ENCODE measurements at regions not wholly inside any gene's neighbourhood (a gene's known extent, or its start where the extent isn't known, plus 50 kb on each side); places are given as distances from the start of the nearest gene placed in this dataset.

DNA sequence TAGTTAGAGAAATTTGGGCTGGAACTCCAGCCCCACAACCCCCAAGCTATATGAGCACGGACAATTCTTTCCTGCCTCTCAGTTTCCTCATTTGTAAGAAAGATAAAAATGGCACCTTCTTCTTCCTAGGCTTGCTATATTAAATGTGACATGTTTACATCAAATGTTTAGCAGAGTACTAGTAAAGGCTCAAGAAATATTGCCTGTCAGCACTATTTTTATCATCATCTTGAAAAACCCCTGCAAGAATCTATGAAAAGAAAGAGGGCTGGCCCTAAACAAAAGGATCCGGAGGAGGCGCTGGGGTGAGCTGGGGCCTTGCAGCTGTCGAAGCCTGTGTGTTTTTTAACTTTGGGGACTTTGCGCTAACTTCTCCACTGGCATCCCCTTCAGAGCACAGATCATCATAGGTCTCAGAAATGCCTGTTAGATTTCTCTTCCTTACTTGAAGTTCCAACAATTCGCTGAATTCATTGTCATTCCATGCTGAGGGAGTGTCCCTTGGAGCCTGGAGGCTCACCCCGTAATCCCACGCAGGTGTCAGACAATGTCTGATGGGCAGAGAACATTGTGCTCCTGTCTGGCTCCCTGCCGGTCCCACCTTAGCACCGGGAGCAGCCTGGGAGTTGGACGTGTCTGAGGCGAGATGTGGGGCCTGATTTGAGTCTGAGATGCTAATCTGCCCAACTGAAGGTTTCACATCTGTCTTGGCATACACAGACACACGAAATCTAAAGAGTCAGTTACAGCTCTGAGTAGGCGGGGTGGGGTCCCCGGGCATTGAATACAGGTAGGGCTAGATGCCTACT, 206.8 kb downstream of the NUAK1 start:
- Mint-ChIP-seq H3K27ac (no peak overlapping the region), H3K27me3 (peaks cover 12% of the 10 kb centered on the region), H3K36me3 (ENCODE audit: low read depth) (no peaks in the 10 kb centered on the region), H3K4me1 (ENCODE audit: low read depth) (no peaks in the 10 kb centered on the region), H3K4me3 (no peak overlapping the region), H3K9me3 (no peaks in the 10 kb centered on the region)
- Histone ChIP-seq H3K4me3 (ENCODE audit: low read length) (no peak overlapping the region), H3K27ac (ENCODE audit: low read depth in 1 of 2, low read length in 2 of 2) (no peak overlapping the region), H3K36me3 (ENCODE audit: insufficient read depth, low read length) (no peaks in the 10 kb centered on the region), H3K9me3 (ENCODE audit: control insufficient read depth in 1 of 2, insufficient read depth in 1 of 2, low read length in 2 of 2) (peaks cover 0 to 3% of the 10 kb centered on the region in 2 experiments), H3K4me1 (ENCODE audit: insufficient read depth, low read length) (no peaks in the 10 kb centered on the region), H3K27me3 (ENCODE audit: control insufficient read depth in 1 of 2, insufficient read depth in 2 of 2, low read length in 2 of 2) (no peaks in the 10 kb centered on the region)
- POLR2A ChIA-PET: no interaction called here
- no peak for DNase-seq
- CTCF ChIA-PET: no interaction called here
- TF ChIP-seq, protein P1, sequence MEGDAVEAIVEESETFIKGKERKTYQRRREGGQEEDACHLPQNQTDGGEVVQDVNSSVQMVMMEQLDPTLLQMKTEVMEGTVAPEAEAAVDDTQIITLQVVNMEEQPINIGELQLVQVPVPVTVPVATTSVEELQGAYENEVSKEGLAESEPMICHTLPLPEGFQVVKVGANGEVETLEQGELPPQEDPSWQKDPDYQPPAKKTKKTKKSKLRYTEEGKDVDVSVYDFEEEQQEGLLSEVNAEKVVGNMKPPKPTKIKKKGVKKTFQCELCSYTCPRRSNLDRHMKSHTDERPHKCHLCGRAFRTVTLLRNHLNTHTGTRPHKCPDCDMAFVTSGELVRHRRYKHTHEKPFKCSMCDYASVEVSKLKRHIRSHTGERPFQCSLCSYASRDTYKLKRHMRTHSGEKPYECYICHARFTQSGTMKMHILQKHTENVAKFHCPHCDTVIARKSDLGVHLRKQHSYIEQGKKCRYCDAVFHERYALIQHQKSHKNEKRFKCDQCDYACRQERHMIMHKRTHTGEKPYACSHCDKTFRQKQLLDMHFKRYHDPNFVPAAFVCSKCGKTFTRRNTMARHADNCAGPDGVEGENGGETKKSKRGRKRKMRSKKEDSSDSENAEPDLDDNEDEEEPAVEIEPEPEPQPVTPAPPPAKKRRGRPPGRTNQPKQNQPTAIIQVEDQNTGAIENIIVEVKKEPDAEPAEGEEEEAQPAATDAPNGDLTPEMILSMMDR (IDR thresholded peaks at IDR 0.05): no peak
- no peak for ATAC-seq (ENCODE audit: poor library complexity)
- intact Hi-C loops (cut with DNase I, micrococcal nuclease): no loop called here

DNA sequence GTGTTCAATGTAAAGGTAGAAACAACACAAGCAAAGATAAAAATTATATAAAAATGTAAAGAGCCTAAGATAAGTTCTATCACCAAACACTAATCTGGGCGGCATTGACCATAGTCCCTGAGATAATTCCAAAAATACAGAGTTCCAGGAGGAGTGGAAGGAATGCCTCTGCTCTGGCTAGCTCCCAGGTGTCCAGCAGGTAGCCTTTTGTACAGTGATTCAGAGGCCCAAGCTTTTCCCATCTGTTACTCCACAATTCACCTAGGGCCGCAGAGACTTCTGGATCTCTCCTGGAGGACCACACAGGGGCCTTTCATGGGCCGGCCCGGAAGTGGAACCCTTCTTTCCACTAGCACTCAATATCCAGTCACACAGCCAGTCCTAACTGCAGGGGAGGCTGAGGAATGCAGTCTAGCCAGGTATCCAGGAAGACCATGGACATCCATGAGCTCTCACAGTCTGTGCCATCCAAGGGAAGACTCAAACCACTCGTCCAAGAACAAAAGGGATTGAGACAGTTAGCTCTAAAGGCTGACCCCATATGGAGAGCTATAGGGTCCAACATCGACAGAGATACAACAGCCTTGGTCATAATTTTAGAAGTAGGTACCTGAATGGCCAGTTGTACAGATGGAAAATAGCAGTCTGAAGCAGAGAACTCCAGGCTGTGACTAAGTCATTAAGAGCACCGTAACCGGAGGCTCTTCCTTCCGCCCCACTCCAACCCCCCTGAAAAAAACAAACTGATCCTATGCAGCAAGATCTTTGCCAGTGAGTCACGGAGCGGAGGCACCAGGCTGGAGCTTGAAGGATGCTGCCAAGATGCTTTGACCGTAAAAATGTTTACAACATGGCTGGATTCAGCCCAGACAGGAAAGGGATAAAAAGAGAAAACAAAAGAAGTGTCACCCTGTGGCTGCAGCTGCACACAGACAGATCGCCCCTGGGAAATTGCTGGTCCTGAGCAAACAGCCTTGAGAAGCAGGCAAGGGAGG, 204.8 kb downstream of the NUAK1 start:
- intact Hi-C loops (cut with DNase I, micrococcal nuclease): no loop called here
- CTCF ChIA-PET: no interaction called here

DNA sequence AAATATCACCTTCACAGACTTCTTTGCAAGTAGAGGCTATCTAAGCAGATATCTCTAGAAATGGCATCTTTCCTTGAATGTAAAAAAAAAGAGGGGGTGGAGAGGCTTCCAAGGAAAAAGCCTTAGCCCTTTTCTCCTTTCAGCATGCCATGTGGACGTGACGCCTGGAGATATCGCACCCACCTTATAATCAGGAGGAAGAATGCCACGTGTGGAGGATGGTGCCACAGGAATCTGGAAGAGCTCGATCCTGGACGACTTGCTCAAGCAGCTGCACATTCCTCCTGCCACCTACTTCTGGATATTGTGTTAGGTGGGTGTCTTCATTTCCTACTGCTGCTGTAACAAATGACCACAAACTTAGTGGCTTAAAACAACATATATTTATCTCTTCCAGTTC, 203.6 kb downstream of the NUAK1 start:
- Mint-ChIP-seq H3K9me3 (no peaks in the 10 kb centered on the region), H3K27ac (no peak overlapping the region), H3K36me3 (ENCODE audit: low read depth) (no peaks in the 10 kb centered on the region), H3K4me3 (no peak overlapping the region), H3K4me1 (ENCODE audit: low read depth) (no peaks in the 10 kb centered on the region), H3K27me3 (peaks cover 8% of the 10 kb centered on the region)
- DNase-seq (no peak), ATAC-seq (ENCODE audit: poor library complexity) (no peak)
- no peaks in the 10 kb centered on the region for H3K36me3 ChIP-seq (ENCODE audit: insufficient read depth, low read length)
- no peak overlapping the region for H3K4me3 ChIP-seq (ENCODE audit: low read length)
- ChIA-PET CTCF (no interaction called here), POLR2A (no interaction called here)
- H3K27me3 ChIP-seq (ENCODE audit: control insufficient read depth in 1 of 2, insufficient read depth in 2 of 2, low read length in 2 of 2): peaks cover 0 to 2% of the 10 kb centered on the region in 2 experiments
- no peak overlapping the region for H3K27ac ChIP-seq (ENCODE audit: low read depth in 1 of 2, low read length in 2 of 2)
- TF ChIP-seq, protein P1 (IDR thresholded peaks at IDR 0.05): no peak
- no peaks in the 10 kb centered on the region for H3K4me1 ChIP-seq (ENCODE audit: insufficient read depth, low read length)
- H3K9me3 ChIP-seq (ENCODE audit: control insufficient read depth in 1 of 2, insufficient read depth in 1 of 2, low read length in 2 of 2): peaks cover 0 to 5% of the 10 kb centered on the region in 2 experiments
- intact Hi-C loops (cut with DNase I, micrococcal nuclease): no loop called here

More for the DNA sequence above, 204.8 kb downstream of the NUAK1 start:
- H3K36me3 Mint-ChIP-seq (ENCODE audit: low read depth): no peaks in the 10 kb centered on the region
- no peaks in the 10 kb centered on the region for H3K4me1 Mint-ChIP-seq (ENCODE audit: low read depth)
- DNase-seq (no peak), ATAC-seq (ENCODE audit: poor library complexity) (no peak)
- TF ChIP-seq, protein P1 (IDR thresholded peaks at IDR 0.05): no peak
- POLR2A ChIA-PET: no interaction called here
- H3K9me3 Mint-ChIP-seq: no peaks in the 10 kb centered on the region
- Histone ChIP-seq H3K4me1 (ENCODE audit: insufficient read depth, low read length) (no peaks in the 10 kb centered on the region), H3K9me3 (ENCODE audit: control insufficient read depth in 1 of 2, insufficient read depth in 1 of 2, low read length in 2 of 2) (peaks cover 0 to 5% of the 10 kb centered on the region in 2 experiments), H3K36me3 (ENCODE audit: insufficient read depth, low read length) (no peaks in the 10 kb centered on the region), H3K27ac (ENCODE audit: low read depth in 1 of 2, low read length in 2 of 2) (no peak overlapping the region), H3K27me3 (ENCODE audit: control insufficient read depth in 1 of 2, insufficient read depth in 2 of 2, low read length in 2 of 2) (peaks cover 0 to 2% of the 10 kb centered on the region in 2 experiments), H3K4me3 (ENCODE audit: low read length) (no peak overlapping the region)
- H3K4me3 Mint-ChIP-seq: no peak overlapping the region
- peaks cover 8% of the 10 kb centered on the region for H3K27me3 Mint-ChIP-seq
- H3K27ac Mint-ChIP-seq: no peak overlapping the region

Measured in CD4-positive, alpha-beta T cell (primary cell).